ENCODE measurements at regions not wholly inside any gene's neighbourhood (a gene's known extent, or its start where the extent isn't known, plus 50 kb on each side); places are given as distances from the start of the nearest gene placed in this dataset.

GRCh38 chr6:81819767-81820166 is 67.3 kb upstream of the TENT5A start:
- Histone ChIP-seq H3K79me2 (ENCODE audit: low read length) (no peaks in the 10 kb centered on the region), H3K4me2 (ENCODE audit: low read length) (no peak overlapping the region), H3K27me3 (ENCODE audit: low read length) (no peaks in the 10 kb centered on the region), H3K27ac (ENCODE audit: low read length) (no peak overlapping the region), H3F3A (ENCODE audit: low read length, unreplicated experiment) (no peaks in the 10 kb centered on the region), H3K36me3 (ENCODE audit: low read depth, low read length) (no peaks in the 10 kb centered on the region), H3K9me3 (ENCODE audit: low read length) (no peaks in the 10 kb centered on the region), H4K20me1 (ENCODE audit: low read length) (no peaks in the 10 kb centered on the region), H3K4me3 (ENCODE audit: low read length) (no peak overlapping the region), H3K9me2 (replicated peaks; ENCODE audit: low read length) (no peaks in the 10 kb centered on the region), H2AFZ (ENCODE audit: low read length) (no peak overlapping the region), H3K9ac (ENCODE audit: low read length) (no peak overlapping the region), H3K4me1 (ENCODE audit: insufficient read depth, low read length) (peaks cover 12% of the 10 kb centered on the region)
- no peak for DNase-seq
- no peak for TF ChIP-seq CTCF (conservative IDR thresholded peaks at IDR 0.05; ENCODE audit: low read depth, low read length)
- no peak for TF ChIP-seq EZH2 (IDR thresholded peaks at IDR 0.05; ENCODE audit: low read length, unreplicated experiment)
- no peak for TF ChIP-seq EZH2phosphoT487 (IDR thresholded peaks at IDR 0.05; ENCODE audit: borderline replicate concordance, low read length)
- POLR2A ChIA-PET (ENCODE audit: unreplicated experiment) = no interaction called here
- intact Hi-C loops (cut with micrococcal nuclease) = no loop called here
- CTCF ChIA-PET = no interaction called here
- no peak for ATAC-seq
- BruUV-seq (replicated peaks) = no TSS peak

- Histone ChIP-seq H3F3A (ENCODE audit: low read length, unreplicated experiment) (no peaks in the 10 kb centered on the region), H4K20me1 (ENCODE audit: low read length) (no peaks in the 10 kb centered on the region), H2AFZ (ENCODE audit: low read length) (no peak overlapping the region), H3K4me1 (ENCODE audit: insufficient read depth, low read length) (peaks cover 19% of the 10 kb centered on the region), H3K36me3 (ENCODE audit: low read depth, low read length) (no peaks in the 10 kb centered on the region), H3K79me2 (ENCODE audit: low read length) (no peaks in the 10 kb centered on the region), H3K4me2 (ENCODE audit: low read length) (no peak overlapping the region), H3K9ac (ENCODE audit: low read length) (no peak overlapping the region), H3K9me2 (replicated peaks; ENCODE audit: low read length) (no peaks in the 10 kb centered on the region), H3K9me3 (ENCODE audit: low read length) (no peaks in the 10 kb centered on the region), H3K4me3 (ENCODE audit: low read length) (no peak overlapping the region), H3K27me3 (ENCODE audit: low read length) (no peaks in the 10 kb centered on the region), H3K27ac (ENCODE audit: low read length) (no peak overlapping the region)
- POLR2A ChIA-PET (ENCODE audit: unreplicated experiment) = no interaction called here
- DNase-seq (no peak), ATAC-seq (no peak)
- CTCF ChIA-PET = no interaction called here
- BruUV-seq (replicated peaks) = no TSS peak
- TF ChIP-seq CTCF (conservative IDR thresholded peaks at IDR 0.05; ENCODE audit: low read depth, low read length) (no peak), EZH2phosphoT487 (IDR thresholded peaks at IDR 0.05; ENCODE audit: borderline replicate concordance, low read length) (no peak), EZH2 (IDR thresholded peaks at IDR 0.05; ENCODE audit: low read length, unreplicated experiment) (no peak)
- intact Hi-C loops (cut with micrococcal nuclease) = no loop called here
These were observed 66.5 kb upstream of the TENT5A start for GRCh38 chr6:81818901-81819361.

GRCh38 chr6:81816380-81816779 is 63.9 kb upstream of the TENT5A start:
- H2AFZ ChIP-seq (ENCODE audit: low read length) = no peak overlapping the region
- no peak overlapping the region for H3K27ac ChIP-seq (ENCODE audit: low read length)
- no peaks in the 10 kb centered on the region for H3K79me2 ChIP-seq (ENCODE audit: low read length)
- no peak overlapping the region for H3K4me3 ChIP-seq (ENCODE audit: low read length)
- H3K36me3 ChIP-seq (ENCODE audit: low read depth, low read length) = no peaks in the 10 kb centered on the region
- peaks cover 19% of the 10 kb centered on the region for H3K4me1 ChIP-seq (ENCODE audit: insufficient read depth, low read length)
- no peaks in the 10 kb centered on the region for H3K9me3 ChIP-seq (ENCODE audit: low read length)
- TF ChIP-seq CTCF (conservative IDR thresholded peaks at IDR 0.05; ENCODE audit: low read depth, low read length) (no peak), EZH2phosphoT487 (IDR thresholded peaks at IDR 0.05; ENCODE audit: borderline replicate concordance, low read length) (no peak), EZH2 (IDR thresholded peaks at IDR 0.05; ENCODE audit: low read length, unreplicated experiment) (no peak)
- no peak overlapping the region for H3K9ac ChIP-seq (ENCODE audit: low read length)
- intact Hi-C loops (cut with micrococcal nuclease) = no loop called here
- POLR2A ChIA-PET (ENCODE audit: unreplicated experiment) = interaction anchor here (0.5 kb wide), 1 partner anchor 57 kb away, joined by 3 read pairs; no protein-coding TSS in a partner anchor
- no peak for ATAC-seq
- no TSS peak for BruUV-seq (replicated peaks)
- CTCF ChIA-PET = no interaction called here
- no peaks in the 10 kb centered on the region for H3K9me2 ChIP-seq (replicated peaks; ENCODE audit: low read length)
- no peaks in the 10 kb centered on the region for H3F3A ChIP-seq (ENCODE audit: low read length, unreplicated experiment)
- H4K20me1 ChIP-seq (ENCODE audit: low read length) = no peaks in the 10 kb centered on the region
- DNase-seq = no peak
- H3K4me2 ChIP-seq (ENCODE audit: low read length) = no peak overlapping the region
- no peaks in the 10 kb centered on the region for H3K27me3 ChIP-seq (ENCODE audit: low read length)
